B cell (primary cell): ENCODE measurements at regions not wholly inside any gene's neighbourhood (a gene's known extent, or its start where the extent isn't known, plus 50 kb on each side); places are given as distances from the start of the nearest gene placed in this dataset.
"Not testable (repeated sequence)": the region's sequence is repeated elsewhere in the genome, so short reads cannot be mapped to it uniquely, and the experiment has no call there.

Experiments
- ATAC-seq: fragments of 200-7000 bp; cut with Tn5 transposase; one replicate; pipeline ENCODE4 v1.10.0; 2021; ENCODE audit warnings: low read depth, mild to moderate bottlenecking, moderate number of reproducible peaks, moderate library complexity
- CTCF ChIA-PET: fragments of 350-600 bp; sonication (Branson Sonifier 250); formaldehyde crosslinking; loops from one replicate; lab custom pipeline; 2021; ENCODE audit warnings: antibody characterized with exemption, inconsistent platforms; lab: Charles Lee
- POLR2A ChIA-PET: fragments of 350-600 bp; sonication (Branson Sonifier 250); formaldehyde crosslinking; loops from one replicate; lab custom pipeline; 2021; ENCODE audit warnings: antibody characterized with exemption; lab: Charles Lee
- DNase-seq: peaks from one replicate; pipeline ENCODE4 v3.0.0; 2013
- H2AFZ ChIP-seq: 2 replicates; pipeline ENCODE4 v1.6.1; 2012; ENCODE audit warnings: mild to moderate bottlenecking, low read depth, low read length; ENCODE audit not compliant: insufficient read depth, poor library complexity, severe bottlenecking
- H3K27ac ChIP-seq, 2 donors: 1 replicate in 1 of 2; 2 replicates in 1 of 2; pipeline ENCODE4 v1.5.1; 2012 to 2013; ENCODE audit warnings: low read length in 2 of 2, mild to moderate bottlenecking in 2 of 2, moderate library complexity in 1 of 2
- H3K27me3 ChIP-seq, 4 experiments: fragments of 200-600 bp in 1 of 4; sonication (generic) in 1 of 4; replicated peaks in 1 of 4; 1 replicate in 2 of 4; 2 replicates in 2 of 4; pipeline versions ENCODE4 v1.6.1 to v1.7.0; 2013 to 2016; ENCODE audit warnings: low read length in 3 of 4, mild to moderate bottlenecking in 2 of 4, mixed read lengths in 1 of 4, moderate library complexity in 1 of 4; ENCODE audit not compliant: insufficient read depth in 4 of 4, control insufficient read depth in 3 of 4; ENCODE audit errors: control extremely low read depth in 1 of 4
- H3K36me3 ChIP-seq, 2 experiments: replicated peaks in 1 of 2; 1 replicate in 1 of 2; 2 replicates in 1 of 2; pipeline versions ENCODE4 v1.6.1 to v1.7.1; 2013; ENCODE audit warnings: low read length in 1 of 2; ENCODE audit not compliant: insufficient read depth in 2 of 2, control insufficient read depth in 1 of 2; ENCODE audit errors: control extremely low read depth in 1 of 2, extremely low read depth in 1 of 2
- H3K4me1 ChIP-seq, 2 donors: fragments of 200-600 bp in 1 of 2; sonication (generic) in 1 of 2; 1 replicate in 1 of 2; 2 replicates in 1 of 2; pipeline versions ENCODE4 v1.5.1 to v1.6.1; 2013 to 2017; ENCODE audit warnings: low read length in 2 of 2; ENCODE audit not compliant: control insufficient read depth in 2 of 2, insufficient read depth in 2 of 2
- H3K4me2 ChIP-seq: replicated peaks from 2 replicates; pipeline ENCODE3; 2012; ENCODE audit warnings: mild to moderate bottlenecking, low read depth, low read length; ENCODE audit not compliant: poor library complexity, severe bottlenecking
- H3K4me3 ChIP-seq, 5 experiments: fragments of 200-600 bp in 1 of 5; sonication (generic) in 1 of 5; 1 replicate in 3 of 5; 2 replicates in 2 of 5; pipeline versions ENCODE4 v1.5.1 to v1.7.0; 2011 to 2016; ENCODE audit warnings: low read length in 4 of 5, mild to moderate bottlenecking in 4 of 5, low read depth in 2 of 5, control low read depth in 1 of 5, moderate library complexity in 1 of 5; ENCODE audit not compliant: insufficient read depth in 1 of 5; ENCODE audit errors: control extremely low read depth in 1 of 5, extremely low read depth in 1 of 5
- H3K79me2 ChIP-seq: fragments of 200-600 bp; sonication (generic); one replicate; pipeline ENCODE4 v1.6.0; 2016; ENCODE audit warnings: low read length; ENCODE audit not compliant: control insufficient read depth, insufficient read depth
- H3K9ac ChIP-seq: fragments of 200-600 bp; sonication (generic); 2 replicates; pipeline ENCODE4 v1.6.1; 2017; ENCODE audit warnings: mild to moderate bottlenecking, low read length, moderate library complexity
- H3K9me3 ChIP-seq, 3 donors: one replicate each; pipeline versions ENCODE4 v1.6.1 to v1.7.1; 2013; ENCODE audit warnings: low read length in 2 of 3; ENCODE audit not compliant: control insufficient read depth in 2 of 3, insufficient read depth in 1 of 3; ENCODE audit errors: control extremely low read depth in 1 of 3
- H4K20me1 ChIP-seq: 2 replicates; pipeline ENCODE4 v1.6.0; 2012; ENCODE audit warnings: mild to moderate bottlenecking, low read length; ENCODE audit not compliant: insufficient read depth, control insufficient read depth, poor library complexity, severe bottlenecking
- H3K27ac Mint-ChIP-seq: one replicate; pipeline ENCODE4 v1.8.0; 2021; ENCODE audit warnings: mixed read lengths
- H3K27me3 Mint-ChIP-seq: one replicate; pipeline ENCODE4 v1.8.0; 2021; ENCODE audit warnings: mixed read lengths
- H3K4me1 Mint-ChIP-seq: one replicate; pipeline ENCODE4 v1.8.0; 2021; ENCODE audit warnings: mixed read lengths
- H3K4me3 Mint-ChIP-seq: one replicate; pipeline ENCODE4 v1.8.0; 2021; ENCODE audit warnings: mixed read lengths
- H3K9me3 Mint-ChIP-seq: one replicate; pipeline ENCODE4 v1.8.0; 2022; ENCODE audit warnings: mixed read lengths; ENCODE audit not compliant: insufficient read depth
- WGBS: methylation state at CpG from one replicate; pipeline ENCODE4 v1.1.5; 2013; ENCODE audit warnings: missing lambda C conversion rate; ENCODE audit not compliant: insufficient coverage; 5-methylcytosine and 5-hydroxymethylcytosine counted together
- intact Hi-C: fragments of 100-400 bp; cut with micrococcal nuclease; formaldehyde crosslinking; loops from one replicate; pipeline ENCODE4 v1.10.0; 2022

- H3K9ac ChIP-seq, ATAC-seq, CTCF ChIA-PET, H3K9me3 ChIP-seq, H3K36me3 ChIP-seq, H3K9me3 Mint-ChIP-seq, H3K4me1 Mint-ChIP-seq, H3K4me1 ChIP-seq, H3K27ac Mint-ChIP-seq, intact Hi-C loops, H3K4me2 ChIP-seq, H4K20me1 ChIP-seq, H3K27me3 Mint-ChIP-seq, H3K27me3 ChIP-seq, H2AFZ ChIP-seq, H3K79me2 ChIP-seq, POLR2A ChIA-PET, H3K4me3 ChIP-seq, H3K4me3 Mint-ChIP-seq, DNase-seq, H3K27ac ChIP-seq: not testable (repeated sequence)
- no CpG with 5 or more reads among the region's 9 CpGs for WGBS
Observed at GRCh38 chr12:131295117-131295516, 341.4 kb downstream of the ADGRD1 start.

GRCh38 chr12:131295559-131295958 is 341.9 kb downstream of the ADGRD1 start:
- H3K27ac Mint-ChIP-seq, H3K4me3 Mint-ChIP-seq, H3K4me1 Mint-ChIP-seq, H3K79me2 ChIP-seq, H3K9me3 ChIP-seq, H4K20me1 ChIP-seq, POLR2A ChIA-PET, DNase-seq, CTCF ChIA-PET, intact Hi-C loops, H3K27ac ChIP-seq, H3K9me3 Mint-ChIP-seq, ATAC-seq, H3K27me3 ChIP-seq, H3K9ac ChIP-seq, H2AFZ ChIP-seq, H3K4me2 ChIP-seq, H3K4me1 ChIP-seq, H3K36me3 ChIP-seq, H3K27me3 Mint-ChIP-seq, H3K4me3 ChIP-seq: not testable (repeated sequence)
- 96% methylated on average over 5 of the region's 17 CpGs for WGBS

- H3K9me3 ChIP-seq, intact Hi-C loops, H3K27ac Mint-ChIP-seq, H3K4me2 ChIP-seq, ATAC-seq, H3K4me3 ChIP-seq, H3K9me3 Mint-ChIP-seq, H3K4me3 Mint-ChIP-seq, H2AFZ ChIP-seq, H3K27ac ChIP-seq, CTCF ChIA-PET, H3K27me3 ChIP-seq, POLR2A ChIA-PET, H4K20me1 ChIP-seq, H3K27me3 Mint-ChIP-seq, H3K9ac ChIP-seq, H3K4me1 Mint-ChIP-seq, H3K4me1 ChIP-seq, H3K79me2 ChIP-seq, H3K36me3 ChIP-seq, DNase-seq: not testable (repeated sequence)
- 90% methylated on average over 3 of the region's 6 CpGs for WGBS
Observed at GRCh38 chr12:131296136-131296535, 342.4 kb downstream of the ADGRD1 start.

GRCh38 chr12:131296651-131297050 is 342.9 kb downstream of the ADGRD1 start:
- H3K9me3 Mint-ChIP-seq, H3K79me2 ChIP-seq, CTCF ChIA-PET, H3K27ac ChIP-seq, H3K27me3 ChIP-seq, H2AFZ ChIP-seq, H3K4me3 Mint-ChIP-seq, intact Hi-C loops, H3K9me3 ChIP-seq, H3K4me1 ChIP-seq, H3K36me3 ChIP-seq, DNase-seq, H3K4me1 Mint-ChIP-seq, H3K4me3 ChIP-seq, H4K20me1 ChIP-seq, H3K4me2 ChIP-seq, H3K27me3 Mint-ChIP-seq, ATAC-seq, H3K9ac ChIP-seq, POLR2A ChIA-PET, H3K27ac Mint-ChIP-seq: not testable (repeated sequence)
- WGBS, result 83% methylated on average over 8 of the region's 14 CpGs
